GM23338 (cell line): ENCODE measurements at regions not wholly inside any gene's neighbourhood (a gene's known extent, or its start where the extent isn't known, plus 50 kb on each side); places are given as distances from the start of the nearest gene placed in this dataset.

Experiments used
- ATAC-seq: fragments of 200-7000 bp; cut with Tn5 transposase; 3 replicates; pipeline ENCODE4 v1.9.1; 2020
- DNase-seq: peaks from one replicate; pipeline ENCODE4 v3.0.0-alpha.2; 2015; ENCODE audit warnings: low spot score
- H2AFZ ChIP-seq: fragments of 200-600 bp; sonication (generic); 2 replicates; pipeline ENCODE4 v1.8.0; 2016; ENCODE audit warnings: antibody characterized with exemption, mild to moderate bottlenecking, moderate library complexity
- H3F3A ChIP-seq: fragments of 200-600 bp; sonication (generic); replicated peaks from 2 replicates; pipeline ENCODE4 v1.8.0; 2017; ENCODE audit warnings: antibody characterized with exemption, mixed run types, low read depth
- H3K27ac ChIP-seq: fragments of 200-600 bp; sonication (generic); 2 replicates; pipeline ENCODE4 v1.6.1; 2016; ENCODE audit warnings: low read depth
- H3K27me3 ChIP-seq: fragments of 200-600 bp; sonication (generic); 2 replicates; pipeline ENCODE4 v1.8.0; 2016; ENCODE audit warnings: mild to moderate bottlenecking, mixed run types, moderate library complexity; ENCODE audit not compliant: insufficient read depth
- H3K36me3 ChIP-seq: fragments of 200-600 bp; sonication (generic); 2 replicates; pipeline ENCODE4 v1.8.0; 2016; ENCODE audit warnings: mild to moderate bottlenecking; ENCODE audit not compliant: insufficient read depth
- H3K4me1 ChIP-seq: fragments of 200-600 bp; sonication (generic); 2 replicates; pipeline ENCODE4 v1.8.0; 2016; ENCODE audit warnings: mild to moderate bottlenecking, moderate library complexity; ENCODE audit not compliant: insufficient read depth
- H3K4me2 ChIP-seq: fragments of 200-600 bp; sonication (generic); 2 replicates; pipeline ENCODE4 v1.7.1; 2017; ENCODE audit warnings: mixed run types
- H3K4me3 ChIP-seq: fragments of 200-600 bp; sonication (generic); 2 replicates; pipeline ENCODE4 v1.6.1; 2016; ENCODE audit warnings: mixed run types
- H3K79me2 ChIP-seq: fragments of 200-600 bp; sonication (generic); replicated peaks from 2 replicates; pipeline ENCODE4 v1.8.0; 2017; ENCODE audit warnings: mild to moderate bottlenecking; ENCODE audit not compliant: insufficient read depth
- H3K9me2 ChIP-seq: fragments of 200-600 bp; sonication (generic); 2 replicates; pipeline ENCODE4 v1.8.0; 2017; ENCODE audit not compliant: insufficient read depth
- H4K20me1 ChIP-seq: fragments of 200-600 bp; sonication (generic); replicated peaks from 2 replicates; pipeline ENCODE4 v1.8.0; 2017; ENCODE audit warnings: mild to moderate bottlenecking; ENCODE audit not compliant: insufficient read depth
- H3K27ac Mint-ChIP-seq: 2 replicates; pipeline ENCODE4 v1.8.0; 2020; ENCODE audit warnings: inconsistent platforms, mild to moderate bottlenecking, moderate library complexity, mixed read lengths
- H3K27me3 Mint-ChIP-seq: 3 replicates; pipeline ENCODE4 v1.8.0; 2022; ENCODE audit warnings: low read depth, mild to moderate bottlenecking, moderate library complexity, mixed read lengths, inconsistent platforms; ENCODE audit not compliant: insufficient read depth, poor library complexity
- H3K36me3 Mint-ChIP-seq: 3 replicates; pipeline ENCODE4 v1.8.0; 2021; ENCODE audit warnings: low read depth, mild to moderate bottlenecking, inconsistent platforms, moderate library complexity, mixed read lengths
- H3K4me1 Mint-ChIP-seq: 3 replicates; pipeline ENCODE4 v1.8.0; 2020; ENCODE audit warnings: mild to moderate bottlenecking, inconsistent platforms, mixed read lengths
- H3K4me3 Mint-ChIP-seq: 3 replicates; pipeline ENCODE4 v1.8.0; 2021; ENCODE audit warnings: moderate library complexity, mild to moderate bottlenecking, inconsistent platforms, mixed read lengths
- H3K9me3 Mint-ChIP-seq: 3 replicates; pipeline ENCODE4 v1.8.0; 2020; ENCODE audit warnings: moderate library complexity, mild to moderate bottlenecking, inconsistent platforms, mixed read lengths
- CTCF ChIP-seq, 2 experiments: fragments of 200-600 bp in 1 of 2; sonication (generic) in 1 of 2; conservative IDR thresholded peaks; 2 replicates each; pipeline versions ENCODE4 v1.5.1 to v1.6.1; 2016 to 2017; ENCODE audit warnings: antibody characterized with exemption in 2 of 2, low read depth in 2 of 2, mild to moderate bottlenecking in 2 of 2, moderate library complexity in 1 of 2
- EZH2 ChIP-seq: fragments of 200-600 bp; sonication (generic); IDR thresholded peaks from one replicate; pipeline ENCODE4 v1.8.0; 2017; ENCODE audit warnings: antibody characterized with exemption, mild to moderate bottlenecking, low read depth; ENCODE audit not compliant: unreplicated experiment
- EZH2phosphoT487 ChIP-seq: fragments of 200-600 bp; sonication (generic); IDR thresholded peaks from one replicate; pipeline ENCODE4 v1.8.1; 2018; ENCODE audit warnings: antibody characterized with exemption; ENCODE audit not compliant: unreplicated experiment
- JUNB ChIP-seq: IDR thresholded peaks from one replicate; pipeline ENCODE4 v1.6.1; 2016; ENCODE audit warnings: antibody characterized with exemption; ENCODE audit not compliant: unreplicated experiment
- NANOG ChIP-seq: IDR thresholded peaks from 2 replicates; pipeline ENCODE4 v1.6.1; 2016; ENCODE audit warnings: antibody characterized with exemption, borderline replicate concordance
- POLR2AphosphoS5 ChIP-seq: IDR thresholded peaks from 2 replicates; pipeline ENCODE4 v1.6.1; 2016; ENCODE audit warnings: antibody characterized with exemption, low read depth
- REST ChIP-seq: IDR thresholded peaks from one replicate; pipeline ENCODE4 v1.6.1; 2018; ENCODE audit warnings: antibody characterized with exemption; ENCODE audit not compliant: unreplicated experiment
- STAT1 ChIP-seq: IDR thresholded peaks from one replicate; pipeline ENCODE4 v1.6.1; 2016; ENCODE audit warnings: antibody characterized with exemption; ENCODE audit not compliant: unreplicated experiment
- TF ChIP-seq, protein P1 (sequence below): fragments of 250-450 bp; sonication (Bioruptor Pico); IDR thresholded peaks from 2 replicates; pipeline ENCODE4 v1.5.0; 2020; ENCODE audit warnings: mild to moderate bottlenecking, moderate library complexity
- TF ChIP-seq, protein P2 (sequence below): IDR thresholded peaks from 2 replicates; pipeline ENCODE4 v1.6.1; 2016; ENCODE audit warnings: antibody characterized with exemption

DNA sequence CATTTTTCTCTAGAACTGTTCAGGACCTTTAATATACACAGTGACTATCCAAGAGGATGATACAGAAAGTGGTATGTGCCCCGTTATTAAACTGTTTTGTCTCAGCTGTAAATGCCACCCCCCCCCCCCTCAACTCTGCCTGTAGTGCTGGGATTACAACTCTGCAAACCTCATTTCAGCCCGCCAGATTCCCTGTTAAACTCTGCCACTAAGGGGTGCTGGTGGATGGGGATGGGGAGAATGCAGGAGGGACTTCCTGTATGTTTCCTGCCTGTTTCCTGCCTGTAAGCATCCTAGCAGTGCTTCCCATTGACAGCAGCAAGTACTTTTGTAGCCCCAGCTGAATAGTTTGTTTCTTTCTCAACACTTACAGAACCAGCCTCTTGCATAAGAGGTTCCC, 301.7 kb upstream of the RORA start:
- no peak overlapping the region for H3K4me2 ChIP-seq
- no peaks in the 10 kb centered on the region for H3K9me2 ChIP-seq
- no peaks in the 10 kb centered on the region for H3K27me3 ChIP-seq
- Mint-ChIP-seq H3K36me3 (no peaks in the 10 kb centered on the region), H3K4me1 (peaks cover 22% of the 10 kb centered on the region), H3K9me3 (no peaks in the 10 kb centered on the region; the same call in 2 of the 3 replicates), H3K27ac (no peak overlapping the region), H3K4me3 (no peak overlapping the region), H3K27me3 (no peaks in the 10 kb centered on the region)
- TF ChIP-seq EZH2phosphoT487 (no peak), CTCF (conservative IDR thresholded peaks at IDR 0.05; ENCODE audit: low read depth in 2 of 2) (peak; percentile 51 to 78), EZH2 (no peak)
- no peaks in the 10 kb centered on the region for H3K79me2 ChIP-seq
- H2AFZ ChIP-seq, result no peak overlapping the region
- H3K36me3 ChIP-seq, result no peaks in the 10 kb centered on the region
- peak; percentile 62 for DNase-seq
- no peaks in the 10 kb centered on the region for H4K20me1 ChIP-seq
- no peak overlapping the region for H3K27ac ChIP-seq
- peaks cover 15% of the 10 kb centered on the region for H3K4me1 ChIP-seq
- H3K4me3 ChIP-seq, result no peak overlapping the region
- ATAC-seq, result peak; percentile 81
- H3F3A ChIP-seq, result no peaks in the 10 kb centered on the region

DNA sequence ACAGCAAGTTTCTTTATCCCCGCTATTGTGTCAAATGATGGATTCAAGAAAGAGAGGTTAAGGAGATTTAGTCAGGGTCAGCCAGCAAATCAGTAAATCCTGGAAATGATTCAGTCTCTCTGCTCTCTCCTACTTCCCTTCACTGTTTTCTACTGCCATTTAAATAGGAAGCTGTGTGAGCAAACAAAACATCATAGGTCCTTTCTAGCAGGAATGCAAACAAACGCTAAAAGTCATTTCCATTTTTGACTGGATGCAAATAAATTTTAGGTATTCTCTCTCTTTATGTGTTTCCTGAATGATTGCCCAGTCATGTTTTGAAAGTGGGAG, 299.4 kb upstream of the RORA start:
- Histone ChIP-seq H4K20me1 (no peaks in the 10 kb centered on the region), H3K4me2 (peak overlapping the region; percentile 4), H3K4me3 (0 out of 2 replicates have a peak overlapping the region, but pooled peaks have one; percentile 19), H2AFZ (peak overlapping the region; percentile 93; the same call in 1 of the 2 replicates), H3K4me1 (peaks cover 19% of the 10 kb centered on the region), H3K9me2 (no peaks in the 10 kb centered on the region), H3F3A (no peaks in the 10 kb centered on the region), H3K36me3 (no peaks in the 10 kb centered on the region), H3K27ac (0 out of 2 replicates have a peak overlapping the region, but pooled peaks have one; percentile 68), H3K27me3 (no peaks in the 10 kb centered on the region), H3K79me2 (no peaks in the 10 kb centered on the region)
- H3K4me1 Mint-ChIP-seq, result peaks cover 27% of the 10 kb centered on the region
- peak overlapping the region; percentile 76; the same call in 1 of the 2 replicates for H3K27ac Mint-ChIP-seq
- no peaks in the 10 kb centered on the region for H3K27me3 Mint-ChIP-seq
- H3K36me3 Mint-ChIP-seq, result no peaks in the 10 kb centered on the region
- DNase-seq (peak; percentile 20), ATAC-seq (peak; percentile 60)
- no peaks in the 10 kb centered on the region; the same call in 2 of the 3 replicates for H3K9me3 Mint-ChIP-seq
- H3K4me3 Mint-ChIP-seq, result no peak overlapping the region; the same call in 2 of the 3 replicates
- TF ChIP-seq POLR2AphosphoS5 (no peak), STAT1 (no peak), JUNB (no peak), REST (no peak), NANOG (no peak)
- TF ChIP-seq, protein P1, sequence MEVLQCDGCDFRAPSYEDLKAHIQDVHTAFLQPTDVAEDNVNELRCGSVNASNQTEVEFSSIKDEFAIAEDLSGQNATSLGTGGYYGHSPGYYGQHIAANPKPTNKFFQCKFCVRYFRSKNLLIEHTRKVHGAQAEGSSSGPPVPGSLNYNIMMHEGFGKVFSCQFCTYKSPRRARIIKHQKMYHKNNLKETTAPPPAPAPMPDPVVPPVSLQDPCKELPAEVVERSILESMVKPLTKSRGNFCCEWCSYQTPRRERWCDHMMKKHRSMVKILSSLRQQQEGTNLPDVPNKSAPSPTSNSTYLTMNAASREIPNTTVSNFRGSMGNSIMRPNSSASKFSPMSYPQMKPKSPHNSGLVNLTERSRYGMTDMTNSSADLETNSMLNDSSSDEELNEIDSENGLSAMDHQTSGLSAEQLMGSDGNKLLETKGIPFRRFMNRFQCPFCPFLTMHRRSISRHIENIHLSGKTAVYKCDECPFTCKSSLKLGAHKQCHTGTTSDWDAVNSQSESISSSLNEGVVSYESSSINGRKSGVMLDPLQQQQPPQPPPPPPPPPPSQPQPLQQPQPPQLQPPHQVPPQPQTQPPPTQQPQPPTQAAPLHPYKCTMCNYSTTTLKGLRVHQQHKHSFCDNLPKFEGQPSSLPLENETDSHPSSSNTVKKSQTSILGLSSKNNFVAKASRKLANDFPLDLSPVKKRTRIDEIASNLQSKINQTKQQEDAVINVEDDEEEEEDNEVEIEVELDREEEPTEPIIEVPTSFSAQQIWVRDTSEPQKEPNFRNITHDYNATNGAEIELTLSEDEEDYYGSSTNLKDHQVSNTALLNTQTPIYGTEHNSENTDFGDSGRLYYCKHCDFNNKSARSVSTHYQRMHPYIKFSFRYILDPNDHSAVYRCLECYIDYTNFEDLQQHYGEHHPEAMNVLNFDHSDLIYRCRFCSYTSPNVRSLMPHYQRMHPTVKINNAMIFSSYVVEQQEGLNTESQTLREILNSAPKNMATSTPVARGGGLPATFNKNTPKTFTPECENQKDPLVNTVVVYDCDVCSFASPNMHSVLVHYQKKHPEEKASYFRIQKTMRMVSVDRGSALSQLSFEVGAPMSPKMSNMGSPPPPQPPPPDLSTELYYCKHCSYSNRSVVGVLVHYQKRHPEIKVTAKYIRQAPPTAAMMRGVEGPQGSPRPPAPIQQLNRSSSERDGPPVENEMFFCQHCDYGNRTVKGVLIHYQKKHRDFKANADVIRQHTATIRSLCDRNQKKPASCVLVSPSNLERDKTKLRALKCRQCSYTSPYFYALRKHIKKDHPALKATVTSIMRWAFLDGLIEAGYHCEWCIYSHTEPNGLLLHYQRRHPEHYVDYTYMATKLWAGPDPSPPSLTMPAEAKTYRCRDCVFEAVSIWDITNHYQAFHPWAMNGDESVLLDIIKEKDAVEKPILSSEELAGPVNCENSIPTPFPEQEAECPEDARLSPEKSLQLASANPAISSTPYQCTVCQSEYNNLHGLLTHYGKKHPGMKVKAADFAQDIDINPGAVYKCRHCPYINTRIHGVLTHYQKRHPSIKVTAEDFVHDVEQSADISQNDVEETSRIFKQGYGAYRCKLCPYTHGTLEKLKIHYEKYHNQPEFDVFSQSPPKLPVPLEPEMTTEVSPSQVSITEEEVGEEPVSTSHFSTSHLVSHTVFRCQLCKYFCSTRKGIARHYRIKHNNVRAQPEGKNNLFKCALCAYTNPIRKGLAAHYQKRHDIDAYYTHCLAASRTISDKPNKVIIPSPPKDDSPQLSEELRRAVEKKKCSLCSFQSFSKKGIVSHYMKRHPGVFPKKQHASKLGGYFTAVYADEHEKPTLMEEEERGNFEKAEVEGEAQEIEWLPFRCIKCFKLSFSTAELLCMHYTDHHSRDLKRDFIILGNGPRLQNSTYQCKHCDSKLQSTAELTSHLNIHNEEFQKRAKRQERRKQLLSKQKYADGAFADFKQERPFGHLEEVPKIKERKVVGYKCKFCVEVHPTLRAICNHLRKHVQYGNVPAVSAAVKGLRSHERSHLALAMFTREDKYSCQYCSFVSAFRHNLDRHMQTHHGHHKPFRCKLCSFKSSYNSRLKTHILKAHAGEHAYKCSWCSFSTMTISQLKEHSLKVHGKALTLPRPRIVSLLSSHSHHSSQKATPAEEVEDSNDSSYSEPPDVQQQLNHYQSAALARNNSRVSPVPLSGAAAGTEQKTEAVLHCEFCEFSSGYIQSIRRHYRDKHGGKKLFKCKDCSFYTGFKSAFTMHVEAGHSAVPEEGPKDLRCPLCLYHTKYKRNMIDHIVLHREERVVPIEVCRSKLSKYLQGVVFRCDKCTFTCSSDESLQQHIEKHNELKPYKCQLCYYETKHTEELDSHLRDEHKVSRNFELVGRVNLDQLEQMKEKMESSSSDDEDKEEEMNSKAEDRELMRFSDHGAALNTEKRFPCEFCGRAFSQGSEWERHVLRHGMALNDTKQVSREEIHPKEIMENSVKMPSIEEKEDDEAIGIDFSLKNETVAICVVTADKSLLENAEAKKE (CRISPR knock-in tag), result no peak
- TF ChIP-seq, protein P2, sequence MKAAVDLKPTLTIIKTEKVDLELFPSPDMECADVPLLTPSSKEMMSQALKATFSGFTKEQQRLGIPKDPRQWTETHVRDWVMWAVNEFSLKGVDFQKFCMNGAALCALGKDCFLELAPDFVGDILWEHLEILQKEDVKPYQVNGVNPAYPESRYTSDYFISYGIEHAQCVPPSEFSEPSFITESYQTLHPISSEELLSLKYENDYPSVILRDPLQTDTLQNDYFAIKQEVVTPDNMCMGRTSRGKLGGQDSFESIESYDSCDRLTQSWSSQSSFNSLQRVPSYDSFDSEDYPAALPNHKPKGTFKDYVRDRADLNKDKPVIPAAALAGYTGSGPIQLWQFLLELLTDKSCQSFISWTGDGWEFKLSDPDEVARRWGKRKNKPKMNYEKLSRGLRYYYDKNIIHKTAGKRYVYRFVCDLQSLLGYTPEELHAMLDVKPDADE, result no peak
